Breast epithelium (tissue), 4 donors: ENCODE measurements at regions not wholly inside any gene's neighbourhood (a gene's known extent, or its start where the extent isn't known, plus 50 kb on each side); places are given as distances from the start of the nearest gene placed in this dataset.
"Not testable (repeated sequence)": the region's sequence is repeated elsewhere in the genome, so short reads cannot be mapped to it uniquely, and the experiment has no call there.

Experiments used
- DNase-seq, 2 donors: peaks; one replicate each; pipeline ENCODE4 v3.0.0-alpha.2; 2019; ENCODE audit warnings: low spot score in 2 of 2
- H3K27ac ChIP-seq, 2 donors: fragments of 200-600 bp; sonication (generic) in 1 of 2; one replicate each; pipeline ENCODE4 v1.5.1; 2016 to 2019; ENCODE audit warnings: mild to moderate bottlenecking in 1 of 2
- H3K27me3 ChIP-seq, 2 donors: fragments of 200-600 bp; sonication (generic) in 1 of 2; one replicate each; pipeline versions ENCODE4 v1.5.1 to v1.6.0; 2017 to 2019; ENCODE audit warnings: control low read depth in 1 of 2, mild to moderate bottlenecking in 1 of 2
- H3K36me3 ChIP-seq: fragments of 200-600 bp; one replicate; pipeline ENCODE4 v1.5.1; 2019
- H3K4me1 ChIP-seq, 2 donors: fragments of 200-600 bp; sonication (generic); one replicate each; pipeline ENCODE4 v1.5.1; 2016 to 2019; ENCODE audit warnings: control low read depth in 1 of 2
- H3K4me3 ChIP-seq, 3 donors: fragments of 200-600 bp; sonication (generic); 1 replicate in 2 of 3; 2 replicates in 1 of 3; pipeline ENCODE4 v1.5.1; 2016 to 2019; ENCODE audit warnings: mild to moderate bottlenecking in 3 of 3, moderate library complexity in 2 of 3
- H3K9me3 ChIP-seq, 2 donors: fragments of 200-600 bp; sonication (generic) in 1 of 2; one replicate each; pipeline ENCODE4 v1.5.1; 2016 to 2019; ENCODE audit warnings: control low read depth in 1 of 2
- POLR2A ChIP-seq: fragments of 450-650 bp; IDR thresholded peaks from one replicate; pipeline ENCODE4 v1.6.1; 2016; ENCODE audit warnings: antibody characterized with exemption, mild to moderate bottlenecking, moderate library complexity
- POLR2AphosphoS5 ChIP-seq, 3 donors: sonication (generic); formaldehyde crosslinking; IDR thresholded peaks; one replicate each; pipeline ENCODE4 v1.6.1; 2017; ENCODE audit warnings: antibody characterized with exemption in 3 of 3
- intact Hi-C: fragments of 100-400 bp; cut with DNase I; formaldehyde crosslinking; loops from one replicate; pipeline ENCODE4 v1.15.1; 2023; ENCODE audit warnings: low total_unique reads
- TF ChIP-seq, protein P1 (sequence below), 3 donors: fragments of 450-650 bp; IDR thresholded peaks; one replicate each; pipeline ENCODE4 v1.5.1; 2016 to 2017; ENCODE audit warnings: antibody characterized with exemption in 3 of 3, mild to moderate bottlenecking in 3 of 3, moderate library complexity in 3 of 3

GRCh38 chr10:60531006-60531405, 141.3 kb upstream of the ANK3 start:
- DNase-seq, result no peak
- Histone ChIP-seq H3K27ac (no peak overlapping the region), H3K27me3 (no peaks in the 10 kb centered on the region), H3K9me3 (no peaks in the 10 kb centered on the region), H3K4me3 (no peak overlapping the region), H3K36me3 (no peaks in the 10 kb centered on the region), H3K4me1 (no peaks in the 10 kb centered on the region)
- TF ChIP-seq POLR2AphosphoS5 (IDR thresholded peaks at IDR 0.05), result no peak
- TF ChIP-seq POLR2A, result no peak
- TF ChIP-seq, protein P1, sequence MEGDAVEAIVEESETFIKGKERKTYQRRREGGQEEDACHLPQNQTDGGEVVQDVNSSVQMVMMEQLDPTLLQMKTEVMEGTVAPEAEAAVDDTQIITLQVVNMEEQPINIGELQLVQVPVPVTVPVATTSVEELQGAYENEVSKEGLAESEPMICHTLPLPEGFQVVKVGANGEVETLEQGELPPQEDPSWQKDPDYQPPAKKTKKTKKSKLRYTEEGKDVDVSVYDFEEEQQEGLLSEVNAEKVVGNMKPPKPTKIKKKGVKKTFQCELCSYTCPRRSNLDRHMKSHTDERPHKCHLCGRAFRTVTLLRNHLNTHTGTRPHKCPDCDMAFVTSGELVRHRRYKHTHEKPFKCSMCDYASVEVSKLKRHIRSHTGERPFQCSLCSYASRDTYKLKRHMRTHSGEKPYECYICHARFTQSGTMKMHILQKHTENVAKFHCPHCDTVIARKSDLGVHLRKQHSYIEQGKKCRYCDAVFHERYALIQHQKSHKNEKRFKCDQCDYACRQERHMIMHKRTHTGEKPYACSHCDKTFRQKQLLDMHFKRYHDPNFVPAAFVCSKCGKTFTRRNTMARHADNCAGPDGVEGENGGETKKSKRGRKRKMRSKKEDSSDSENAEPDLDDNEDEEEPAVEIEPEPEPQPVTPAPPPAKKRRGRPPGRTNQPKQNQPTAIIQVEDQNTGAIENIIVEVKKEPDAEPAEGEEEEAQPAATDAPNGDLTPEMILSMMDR (IDR thresholded peaks at IDR 0.05), result no peak
- intact Hi-C loops, result no loop called here

- Histone ChIP-seq H3K4me1 (no peaks in the 10 kb centered on the region), H3K36me3 (no peaks in the 10 kb centered on the region), H3K4me3 (no peak overlapping the region), H3K27me3 (no peaks in the 10 kb centered on the region), H3K27ac (no peak overlapping the region), H3K9me3 (no peaks in the 10 kb centered on the region)
- intact Hi-C loops, result no loop called here
- TF ChIP-seq POLR2A (no peak), POLR2AphosphoS5 (IDR thresholded peaks at IDR 0.05) (no peak)
- TF ChIP-seq, protein P1 (IDR thresholded peaks at IDR 0.05), result no peak
- DNase-seq, result no peak
Measured at GRCh38 chr10:60527676-60528075, 138.0 kb upstream of the ANK3 start.

GRCh38 chr10:60525716-60526585, 136.3 kb upstream of the ANK3 start:
- no peaks in the 10 kb centered on the region for H3K36me3 ChIP-seq
- no peaks in the 10 kb centered on the region for H3K9me3 ChIP-seq
- TF ChIP-seq POLR2AphosphoS5 (IDR thresholded peaks at IDR 0.05), result no peak
- TF ChIP-seq POLR2A, result no peak
- TF ChIP-seq, protein P1 (IDR thresholded peaks at IDR 0.05), result no peak
- H3K27me3 ChIP-seq, result no peaks in the 10 kb centered on the region
- no peak overlapping the region for H3K4me3 ChIP-seq
- DNase-seq, result no peak
- no peak overlapping the region for H3K27ac ChIP-seq
- no peaks in the 10 kb centered on the region for H3K4me1 ChIP-seq
- intact Hi-C loops, result no loop called here

DNA sequence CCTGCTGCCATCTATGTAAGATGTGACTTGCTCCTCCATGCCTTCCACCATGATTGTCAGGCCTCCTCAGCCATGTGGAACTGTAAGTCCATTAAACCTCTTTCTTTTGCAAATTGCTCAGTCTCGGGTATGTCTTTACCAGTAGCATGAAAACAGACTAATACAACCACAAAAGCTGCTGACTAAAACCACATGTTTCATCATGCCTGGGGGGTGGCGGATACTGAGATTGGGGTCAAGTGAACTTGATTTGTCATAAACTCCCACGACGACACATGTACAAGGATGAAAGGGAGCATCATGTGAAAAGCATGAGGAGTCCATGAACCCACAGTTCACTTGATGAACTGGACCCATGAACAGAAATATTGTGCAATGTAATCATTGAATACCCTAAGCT, 134.9 kb upstream of the ANK3 start:
- H3K9me3 ChIP-seq, result no peaks in the 10 kb centered on the region
- no peak for DNase-seq
- no peak overlapping the region for H3K4me3 ChIP-seq
- intact Hi-C loops, result no loop called here
- no peaks in the 10 kb centered on the region for H3K27me3 ChIP-seq
- no peaks in the 10 kb centered on the region for H3K36me3 ChIP-seq
- no peaks in the 10 kb centered on the region for H3K4me1 ChIP-seq
- H3K27ac ChIP-seq, result no peak overlapping the region
- TF ChIP-seq POLR2AphosphoS5 (IDR thresholded peaks at IDR 0.05), result no peak
- TF ChIP-seq, protein P1 (IDR thresholded peaks at IDR 0.05), result no peak

DNA sequence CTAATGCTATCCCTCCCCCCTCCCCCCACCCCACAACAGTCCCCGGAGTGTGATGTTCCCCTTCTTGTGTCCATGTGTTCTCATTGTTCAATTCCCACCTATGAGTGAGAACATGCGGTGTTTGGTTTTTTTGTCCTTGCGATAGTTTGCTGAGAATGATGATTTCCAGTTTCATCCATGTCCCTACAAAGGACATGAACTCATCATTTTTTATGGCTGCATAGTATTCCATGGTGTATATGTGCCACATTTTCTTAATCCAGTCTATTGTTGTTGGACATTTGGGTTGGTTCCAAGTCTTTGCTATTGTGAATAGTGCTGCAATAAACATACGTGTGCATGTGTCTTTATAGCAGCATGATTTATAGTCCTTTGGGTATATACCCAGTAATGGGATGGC, 133.7 kb upstream of the ANK3 start:
- DNase-seq, H3K27me3 ChIP-seq, H3K4me3 ChIP-seq, H3K9me3 ChIP-seq, intact Hi-C loops, H3K27ac ChIP-seq, H3K36me3 ChIP-seq, H3K4me1 ChIP-seq: not testable (repeated sequence)
